ENCODE measurements at regions not wholly inside any gene's neighbourhood (a gene's known extent, or its start where the extent isn't known, plus 50 kb on each side); places are given as distances from the start of the nearest gene placed in this dataset.

DNA sequence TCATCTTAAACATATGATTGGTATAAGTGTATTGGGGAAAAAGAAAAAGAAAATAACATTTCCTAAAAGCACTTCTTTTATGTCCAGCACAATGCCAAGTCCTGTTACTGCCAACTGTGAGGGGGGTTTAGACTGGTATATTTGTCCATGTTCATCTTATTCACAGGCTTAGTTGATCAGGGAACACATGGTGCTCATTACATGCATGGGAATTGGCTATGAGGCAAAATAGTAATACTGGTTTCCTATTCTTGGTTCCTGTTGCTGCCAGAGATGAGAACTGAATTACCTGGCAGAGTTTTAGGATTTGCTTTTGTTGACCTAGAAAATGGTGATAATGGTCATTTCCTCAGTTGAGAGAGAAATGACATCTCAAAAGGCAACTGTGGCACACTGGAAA is 398.8 kb downstream of the DUSP10 start:
- TF ChIP-seq, protein P1, sequence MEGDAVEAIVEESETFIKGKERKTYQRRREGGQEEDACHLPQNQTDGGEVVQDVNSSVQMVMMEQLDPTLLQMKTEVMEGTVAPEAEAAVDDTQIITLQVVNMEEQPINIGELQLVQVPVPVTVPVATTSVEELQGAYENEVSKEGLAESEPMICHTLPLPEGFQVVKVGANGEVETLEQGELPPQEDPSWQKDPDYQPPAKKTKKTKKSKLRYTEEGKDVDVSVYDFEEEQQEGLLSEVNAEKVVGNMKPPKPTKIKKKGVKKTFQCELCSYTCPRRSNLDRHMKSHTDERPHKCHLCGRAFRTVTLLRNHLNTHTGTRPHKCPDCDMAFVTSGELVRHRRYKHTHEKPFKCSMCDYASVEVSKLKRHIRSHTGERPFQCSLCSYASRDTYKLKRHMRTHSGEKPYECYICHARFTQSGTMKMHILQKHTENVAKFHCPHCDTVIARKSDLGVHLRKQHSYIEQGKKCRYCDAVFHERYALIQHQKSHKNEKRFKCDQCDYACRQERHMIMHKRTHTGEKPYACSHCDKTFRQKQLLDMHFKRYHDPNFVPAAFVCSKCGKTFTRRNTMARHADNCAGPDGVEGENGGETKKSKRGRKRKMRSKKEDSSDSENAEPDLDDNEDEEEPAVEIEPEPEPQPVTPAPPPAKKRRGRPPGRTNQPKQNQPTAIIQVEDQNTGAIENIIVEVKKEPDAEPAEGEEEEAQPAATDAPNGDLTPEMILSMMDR (IDR thresholded peaks at IDR 0.05), result no peak
- TF ChIP-seq POLR2A (IDR thresholded peaks at IDR 0.05), result no peak
